A673 (cell line): ENCODE measurements at regions not wholly inside any gene's neighbourhood (a gene's known extent, or its start where the extent isn't known, plus 50 kb on each side); places are given as distances from the start of the nearest gene placed in this dataset.

ENCODE experiments used
- EZH2 ChIP-seq: fragments of 200-600 bp; sonication (generic); IDR thresholded peaks from 2 replicates; pipeline ENCODE4 v1.6.1; 2017; ENCODE audit warnings: borderline replicate concordance, low read depth, mild to moderate bottlenecking, mixed read lengths, antibody characterized with exemption, low read length; ENCODE audit not compliant: poor library complexity, severe bottlenecking
- TF ChIP-seq, protein P1 (sequence below): fragments of 300-800, 200-600 bp; sonication (generic); conservative IDR thresholded peaks from 2 replicates; pipeline ENCODE4 v1.5.1; 2017; ENCODE audit warnings: low read depth, mild to moderate bottlenecking, antibody characterized with exemption, low read length, moderate library complexity, mixed read lengths

DNA sequence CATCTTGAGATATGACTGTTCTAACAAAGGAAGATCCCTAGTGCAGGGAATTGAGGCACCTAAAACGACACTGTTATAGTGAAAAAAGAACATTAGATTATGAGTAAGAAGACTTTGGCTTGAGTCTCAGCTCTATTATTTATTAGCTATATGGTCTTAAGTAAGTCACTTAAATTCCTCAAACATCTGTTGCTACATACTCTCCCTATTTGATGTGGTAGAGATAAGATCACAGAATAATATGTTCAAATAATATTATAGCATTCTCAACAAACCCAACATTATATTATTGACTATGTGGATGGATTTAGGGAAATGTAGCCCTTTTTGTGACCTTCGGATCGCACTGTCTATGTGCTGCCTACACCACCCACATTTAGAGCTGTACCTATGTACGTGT, 136.9 kb downstream of the P2RY1 start:
- TF ChIP-seq, protein P1, sequence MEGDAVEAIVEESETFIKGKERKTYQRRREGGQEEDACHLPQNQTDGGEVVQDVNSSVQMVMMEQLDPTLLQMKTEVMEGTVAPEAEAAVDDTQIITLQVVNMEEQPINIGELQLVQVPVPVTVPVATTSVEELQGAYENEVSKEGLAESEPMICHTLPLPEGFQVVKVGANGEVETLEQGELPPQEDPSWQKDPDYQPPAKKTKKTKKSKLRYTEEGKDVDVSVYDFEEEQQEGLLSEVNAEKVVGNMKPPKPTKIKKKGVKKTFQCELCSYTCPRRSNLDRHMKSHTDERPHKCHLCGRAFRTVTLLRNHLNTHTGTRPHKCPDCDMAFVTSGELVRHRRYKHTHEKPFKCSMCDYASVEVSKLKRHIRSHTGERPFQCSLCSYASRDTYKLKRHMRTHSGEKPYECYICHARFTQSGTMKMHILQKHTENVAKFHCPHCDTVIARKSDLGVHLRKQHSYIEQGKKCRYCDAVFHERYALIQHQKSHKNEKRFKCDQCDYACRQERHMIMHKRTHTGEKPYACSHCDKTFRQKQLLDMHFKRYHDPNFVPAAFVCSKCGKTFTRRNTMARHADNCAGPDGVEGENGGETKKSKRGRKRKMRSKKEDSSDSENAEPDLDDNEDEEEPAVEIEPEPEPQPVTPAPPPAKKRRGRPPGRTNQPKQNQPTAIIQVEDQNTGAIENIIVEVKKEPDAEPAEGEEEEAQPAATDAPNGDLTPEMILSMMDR: no peak
- no peak for TF ChIP-seq EZH2
